HCT116 (cell line): ENCODE measurements at regions not wholly inside any gene's neighbourhood (a gene's known extent, or its start where the extent isn't known, plus 50 kb on each side); places are given as distances from the start of the nearest gene placed in this dataset.

Experiments used
- POLR2A ChIP-seq: IDR thresholded peaks from 2 replicates; pipeline ENCODE4 v1.7.0; 2011; ENCODE audit warnings: borderline replicate concordance; ENCODE audit not compliant: insufficient read depth, insufficient read length; ENCODE audit errors: extremely low read depth
- SP1 ChIP-seq: IDR thresholded peaks from 2 replicates; pipeline ENCODE4 v1.6.1; 2012; ENCODE audit warnings: low read depth
- ZNF274 ChIP-seq: fragments of 200-500 bp; sonication (Bioruptor generic); IDR thresholded peaks from 2 replicates; pipeline ENCODE4 v1.6.1; 2014; ENCODE audit warnings: mild to moderate bottlenecking, low read depth, low read length, inconsistent platforms
- TF ChIP-seq, protein P1 (sequence below), 3 experiments: fragments of 200-600 bp in 1 of 3; sonication (generic) in 1 of 3; IDR thresholded peaks in 2 of 3; conservative IDR thresholded peaks in 1 of 3; 2 replicates each; pipeline ENCODE4 v1.5.1; 2012 to 2017; ENCODE audit warnings: low read depth in 2 of 3, low read length in 2 of 3, antibody characterized with exemption in 1 of 3, borderline replicate concordance in 1 of 3, control low read depth in 1 of 3, mild to moderate bottlenecking in 1 of 3, mixed read lengths in 1 of 3, mixed run types in 1 of 3, moderate library complexity in 1 of 3; ENCODE audit not compliant: insufficient read depth in 1 of 3
- TF ChIP-seq, protein P2 (sequence below): IDR thresholded peaks from 2 replicates; pipeline ENCODE4 v1.6.1; 2012
- TF ChIP-seq, protein P3 (sequence below): IDR thresholded peaks from 2 replicates; pipeline ENCODE4 v1.6.1; 2012; ENCODE audit warnings: low read depth

DNA sequence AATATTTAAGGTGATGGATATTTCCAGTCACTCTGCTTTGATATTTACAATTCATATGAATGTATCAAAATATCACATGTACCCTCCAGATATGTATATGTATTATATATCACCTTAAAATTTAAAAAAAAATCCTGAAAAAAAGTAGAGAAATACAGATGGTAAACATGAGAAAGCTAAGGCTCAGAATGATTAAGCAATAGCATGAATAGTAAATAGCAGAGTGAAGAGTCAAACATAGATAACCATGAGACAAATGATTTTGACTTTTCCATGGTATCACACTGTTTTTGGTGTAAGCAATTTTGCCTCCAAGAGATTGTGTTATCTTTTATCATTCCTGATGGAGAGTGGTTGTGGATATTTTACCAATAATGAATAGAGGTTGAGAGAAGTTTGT, 868.8 kb downstream of the CDH11 start:
- no peak for TF ChIP-seq POLR2A
- TF ChIP-seq, protein P1, sequence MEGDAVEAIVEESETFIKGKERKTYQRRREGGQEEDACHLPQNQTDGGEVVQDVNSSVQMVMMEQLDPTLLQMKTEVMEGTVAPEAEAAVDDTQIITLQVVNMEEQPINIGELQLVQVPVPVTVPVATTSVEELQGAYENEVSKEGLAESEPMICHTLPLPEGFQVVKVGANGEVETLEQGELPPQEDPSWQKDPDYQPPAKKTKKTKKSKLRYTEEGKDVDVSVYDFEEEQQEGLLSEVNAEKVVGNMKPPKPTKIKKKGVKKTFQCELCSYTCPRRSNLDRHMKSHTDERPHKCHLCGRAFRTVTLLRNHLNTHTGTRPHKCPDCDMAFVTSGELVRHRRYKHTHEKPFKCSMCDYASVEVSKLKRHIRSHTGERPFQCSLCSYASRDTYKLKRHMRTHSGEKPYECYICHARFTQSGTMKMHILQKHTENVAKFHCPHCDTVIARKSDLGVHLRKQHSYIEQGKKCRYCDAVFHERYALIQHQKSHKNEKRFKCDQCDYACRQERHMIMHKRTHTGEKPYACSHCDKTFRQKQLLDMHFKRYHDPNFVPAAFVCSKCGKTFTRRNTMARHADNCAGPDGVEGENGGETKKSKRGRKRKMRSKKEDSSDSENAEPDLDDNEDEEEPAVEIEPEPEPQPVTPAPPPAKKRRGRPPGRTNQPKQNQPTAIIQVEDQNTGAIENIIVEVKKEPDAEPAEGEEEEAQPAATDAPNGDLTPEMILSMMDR (IDR thresholded peaks at IDR 0.05 in 2 of 3, conservative IDR thresholded peaks at IDR 0.05 in 1 of 3; ENCODE audit: borderline replicate concordance in 1 of 3, insufficient read depth in 1 of 3, low read depth in 2 of 3, low read length in 2 of 3): no peak
- TF ChIP-seq, protein P2, sequence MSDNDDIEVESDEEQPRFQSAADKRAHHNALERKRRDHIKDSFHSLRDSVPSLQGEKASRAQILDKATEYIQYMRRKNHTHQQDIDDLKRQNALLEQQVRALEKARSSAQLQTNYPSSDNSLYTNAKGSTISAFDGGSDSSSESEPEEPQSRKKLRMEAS: no peak
- TF ChIP-seq, protein P3, sequence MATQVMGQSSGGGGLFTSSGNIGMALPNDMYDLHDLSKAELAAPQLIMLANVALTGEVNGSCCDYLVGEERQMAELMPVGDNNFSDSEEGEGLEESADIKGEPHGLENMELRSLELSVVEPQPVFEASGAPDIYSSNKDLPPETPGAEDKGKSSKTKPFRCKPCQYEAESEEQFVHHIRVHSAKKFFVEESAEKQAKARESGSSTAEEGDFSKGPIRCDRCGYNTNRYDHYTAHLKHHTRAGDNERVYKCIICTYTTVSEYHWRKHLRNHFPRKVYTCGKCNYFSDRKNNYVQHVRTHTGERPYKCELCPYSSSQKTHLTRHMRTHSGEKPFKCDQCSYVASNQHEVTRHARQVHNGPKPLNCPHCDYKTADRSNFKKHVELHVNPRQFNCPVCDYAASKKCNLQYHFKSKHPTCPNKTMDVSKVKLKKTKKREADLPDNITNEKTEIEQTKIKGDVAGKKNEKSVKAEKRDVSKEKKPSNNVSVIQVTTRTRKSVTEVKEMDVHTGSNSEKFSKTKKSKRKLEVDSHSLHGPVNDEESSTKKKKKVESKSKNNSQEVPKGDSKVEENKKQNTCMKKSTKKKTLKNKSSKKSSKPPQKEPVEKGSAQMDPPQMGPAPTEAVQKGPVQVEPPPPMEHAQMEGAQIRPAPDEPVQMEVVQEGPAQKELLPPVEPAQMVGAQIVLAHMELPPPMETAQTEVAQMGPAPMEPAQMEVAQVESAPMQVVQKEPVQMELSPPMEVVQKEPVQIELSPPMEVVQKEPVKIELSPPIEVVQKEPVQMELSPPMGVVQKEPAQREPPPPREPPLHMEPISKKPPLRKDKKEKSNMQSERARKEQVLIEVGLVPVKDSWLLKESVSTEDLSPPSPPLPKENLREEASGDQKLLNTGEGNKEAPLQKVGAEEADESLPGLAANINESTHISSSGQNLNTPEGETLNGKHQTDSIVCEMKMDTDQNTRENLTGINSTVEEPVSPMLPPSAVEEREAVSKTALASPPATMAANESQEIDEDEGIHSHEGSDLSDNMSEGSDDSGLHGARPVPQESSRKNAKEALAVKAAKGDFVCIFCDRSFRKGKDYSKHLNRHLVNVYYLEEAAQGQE: no peak
- no peak for TF ChIP-seq ZNF274
- no peak for TF ChIP-seq SP1
